ENCODE measurements at regions not wholly inside any gene's neighbourhood (a gene's known extent, or its start where the extent isn't known, plus 50 kb on each side); places are given as distances from the start of the nearest gene placed in this dataset.

DNA sequence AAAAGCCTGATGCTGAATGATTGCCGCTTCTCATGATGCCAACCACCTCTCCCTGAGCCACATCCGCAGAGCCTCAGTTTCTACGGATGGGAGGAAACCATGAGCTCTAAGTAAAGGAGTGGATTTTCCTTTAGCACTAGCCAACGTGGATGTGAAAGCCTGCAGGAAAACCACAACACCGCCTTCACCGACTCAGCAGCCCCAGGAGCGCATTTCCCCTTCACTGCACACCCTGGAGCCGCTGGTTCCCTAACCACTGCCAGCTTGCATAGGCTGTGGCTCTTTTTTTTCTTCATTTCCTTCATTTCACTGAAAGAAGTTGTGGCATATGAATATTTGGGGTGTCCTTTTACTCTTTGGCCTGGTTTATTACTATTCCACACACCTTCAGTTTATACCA lies 50.5 kb upstream of the SSTR4 start:
- no peaks in the 10 kb centered on the region for H4K20me1 ChIP-seq (ENCODE audit: low read depth)
- H3K27me3 Mint-ChIP-seq (ENCODE audit: insufficient read depth, low read depth): no peaks in the 10 kb centered on the region
- no peak overlapping the region for H3K4me3 Mint-ChIP-seq
- no peak overlapping the region for H3K4me2 ChIP-seq
- H3K9me3 Mint-ChIP-seq: no peaks in the 10 kb centered on the region
- no peak overlapping the region for H3K4me3 ChIP-seq
- no peaks in the 10 kb centered on the region for H3K4me1 ChIP-seq
- no peak overlapping the region for H3K9ac ChIP-seq
- no peaks in the 10 kb centered on the region for H3K36me3 Mint-ChIP-seq
- no peak overlapping the region for H3K27ac ChIP-seq
- H3K4me1 Mint-ChIP-seq: no peaks in the 10 kb centered on the region
- H3K79me2 ChIP-seq (ENCODE audit: low read depth): no peaks in the 10 kb centered on the region
- no peaks in the 10 kb centered on the region for H3K27me3 ChIP-seq
- no peak for DNase-seq (ENCODE audit: low spot score)
- no peak overlapping the region for H3K27ac Mint-ChIP-seq
- H2AFZ ChIP-seq (replicated peaks): no peak overlapping the region
- H3K9me3 ChIP-seq (ENCODE audit: low read depth): no peaks in the 10 kb centered on the region
- no peaks in the 10 kb centered on the region for H3K36me3 ChIP-seq
- H3F3A ChIP-seq (ENCODE audit: low read depth): no peaks in the 10 kb centered on the region
- TF ChIP-seq EZH2 (IDR thresholded peaks at IDR 0.05): no peak
- TF ChIP-seq, protein P1, sequence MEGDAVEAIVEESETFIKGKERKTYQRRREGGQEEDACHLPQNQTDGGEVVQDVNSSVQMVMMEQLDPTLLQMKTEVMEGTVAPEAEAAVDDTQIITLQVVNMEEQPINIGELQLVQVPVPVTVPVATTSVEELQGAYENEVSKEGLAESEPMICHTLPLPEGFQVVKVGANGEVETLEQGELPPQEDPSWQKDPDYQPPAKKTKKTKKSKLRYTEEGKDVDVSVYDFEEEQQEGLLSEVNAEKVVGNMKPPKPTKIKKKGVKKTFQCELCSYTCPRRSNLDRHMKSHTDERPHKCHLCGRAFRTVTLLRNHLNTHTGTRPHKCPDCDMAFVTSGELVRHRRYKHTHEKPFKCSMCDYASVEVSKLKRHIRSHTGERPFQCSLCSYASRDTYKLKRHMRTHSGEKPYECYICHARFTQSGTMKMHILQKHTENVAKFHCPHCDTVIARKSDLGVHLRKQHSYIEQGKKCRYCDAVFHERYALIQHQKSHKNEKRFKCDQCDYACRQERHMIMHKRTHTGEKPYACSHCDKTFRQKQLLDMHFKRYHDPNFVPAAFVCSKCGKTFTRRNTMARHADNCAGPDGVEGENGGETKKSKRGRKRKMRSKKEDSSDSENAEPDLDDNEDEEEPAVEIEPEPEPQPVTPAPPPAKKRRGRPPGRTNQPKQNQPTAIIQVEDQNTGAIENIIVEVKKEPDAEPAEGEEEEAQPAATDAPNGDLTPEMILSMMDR (IDR thresholded peaks at IDR 0.05): no peak
- TF ChIP-seq EZH2phosphoT487 (IDR thresholded peaks at IDR 0.05): no peak

DNA sequence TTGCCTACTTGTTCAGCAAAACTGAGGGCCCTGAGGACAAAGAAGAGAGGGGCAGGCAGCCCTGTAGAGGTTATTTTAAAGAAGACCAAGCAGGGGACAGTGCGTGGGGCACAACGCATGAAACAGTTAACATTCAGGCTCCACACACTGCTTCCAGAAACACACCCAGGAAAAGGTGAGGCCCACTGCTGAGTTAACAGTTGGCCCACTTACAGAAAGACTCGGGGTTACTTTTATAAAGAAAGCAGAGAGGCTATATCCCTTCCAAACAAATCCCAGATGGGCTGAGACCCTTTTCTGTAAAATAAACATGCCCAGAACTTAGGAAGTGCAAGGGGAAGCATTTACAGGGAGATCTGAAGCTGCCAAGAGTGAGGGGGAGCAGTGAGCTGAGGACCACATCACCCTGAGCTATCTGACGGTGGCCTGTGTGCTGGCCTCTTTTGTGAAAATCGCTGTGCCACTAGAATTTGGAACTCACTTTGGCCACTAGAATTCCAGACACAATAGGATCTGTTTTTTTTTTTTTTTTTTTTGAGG lies 49.8 kb upstream of the SSTR4 start:
- DNase-seq (ENCODE audit: low spot score): no peak
- Histone ChIP-seq H3K4me2 (no peak overlapping the region), H3K27me3 (no peaks in the 10 kb centered on the region), H4K20me1 (ENCODE audit: low read depth) (no peaks in the 10 kb centered on the region), H3K27ac (no peak overlapping the region), H2AFZ (replicated peaks) (no peak overlapping the region), H3K4me3 (no peak overlapping the region), H3K9me3 (ENCODE audit: low read depth) (no peaks in the 10 kb centered on the region), H3F3A (ENCODE audit: low read depth) (no peaks in the 10 kb centered on the region), H3K4me1 (no peaks in the 10 kb centered on the region), H3K79me2 (ENCODE audit: low read depth) (no peaks in the 10 kb centered on the region), H3K9ac (no peak overlapping the region), H3K36me3 (no peaks in the 10 kb centered on the region)
- Mint-ChIP-seq H3K27ac (no peak overlapping the region), H3K4me1 (no peaks in the 10 kb centered on the region), H3K4me3 (no peak overlapping the region), H3K9me3 (no peaks in the 10 kb centered on the region), H3K27me3 (ENCODE audit: insufficient read depth, low read depth) (no peaks in the 10 kb centered on the region), H3K36me3 (no peaks in the 10 kb centered on the region)
- TF ChIP-seq EZH2 (IDR thresholded peaks at IDR 0.05) (no peak), EZH2phosphoT487 (IDR thresholded peaks at IDR 0.05) (no peak)
- TF ChIP-seq, protein P1 (IDR thresholded peaks at IDR 0.05): no peak
